Stimulated activated CD8-positive, alpha-beta memory T cell treated with anti-CD3 and anti-CD28 coated beads, Interleukin-4, amount 100 ng/mL, for 4 hours (primary cell): ENCODE measurements at regions not wholly inside any gene's neighbourhood (a gene's known extent, or its start where the extent isn't known, plus 50 kb on each side); places are given as distances from the start of the nearest gene placed in this dataset.

ENCODE experiments used
- DNase-seq, 2 donors: peaks; one replicate each; pipeline ENCODE4 v3.0.0-alpha.2; 2020; ENCODE audit warnings: low read depth in 2 of 2, low spot score in 1 of 2

DNA sequence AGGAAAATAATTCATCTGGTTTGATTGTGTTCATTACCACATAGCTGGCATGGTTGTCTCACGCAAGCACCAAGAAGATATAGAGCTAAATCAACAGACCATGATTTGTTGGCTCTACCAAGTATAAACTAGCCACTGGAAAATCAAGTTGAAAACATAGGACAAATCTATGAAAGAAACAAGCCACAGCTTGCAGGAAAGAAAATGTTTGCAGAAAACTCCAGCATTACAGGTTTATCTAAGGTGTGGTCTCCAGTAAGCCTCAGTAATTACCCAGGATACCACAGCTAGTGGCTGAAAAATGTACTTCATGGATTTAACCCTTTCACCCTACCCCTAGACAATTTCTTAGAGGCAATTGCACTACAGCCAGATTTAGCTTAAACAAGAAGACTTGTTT is 340.6 kb downstream of the SOX2 start:
- DNase-seq, result no peak

DNA sequence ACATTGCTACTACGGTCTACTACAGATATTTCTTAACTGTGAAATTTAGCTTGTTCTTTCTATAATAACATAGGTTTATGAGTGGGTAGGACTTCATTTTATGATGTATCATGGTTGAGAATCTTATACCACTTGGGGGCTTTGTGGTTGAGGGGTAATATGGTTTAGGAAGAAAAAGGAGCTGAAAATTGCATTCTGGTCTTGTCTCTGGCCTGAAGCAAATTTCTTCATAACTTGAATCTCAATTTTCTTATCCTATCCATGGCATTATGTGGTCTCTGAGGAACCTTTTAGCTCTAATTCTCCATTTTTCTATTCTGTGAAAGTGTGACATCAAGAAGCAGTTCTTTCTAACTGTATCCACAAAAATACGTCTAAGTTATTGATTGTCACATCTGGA is 341.0 kb downstream of the SOX2 start:
- no peak for DNase-seq

DNA sequence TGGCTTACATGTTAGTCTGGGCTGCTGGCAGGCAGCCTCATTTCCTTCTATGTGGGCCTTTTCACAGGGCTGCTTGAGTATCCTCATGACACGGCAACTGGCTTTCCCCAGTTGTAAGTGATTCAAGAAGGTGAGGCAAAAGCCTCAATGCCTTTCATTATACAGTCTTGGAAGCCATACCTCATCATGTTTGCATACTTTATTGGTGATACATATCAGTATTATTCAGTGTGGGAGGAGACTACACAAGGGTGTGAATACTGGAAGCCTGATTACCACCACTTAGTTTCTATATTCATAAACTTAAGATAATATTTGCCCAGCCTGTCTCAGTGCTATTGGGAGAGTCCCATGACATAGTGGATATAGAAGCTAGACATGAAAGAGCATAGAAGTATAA is 346.8 kb downstream of the SOX2 start:
- DNase-seq, result no peak

DNA sequence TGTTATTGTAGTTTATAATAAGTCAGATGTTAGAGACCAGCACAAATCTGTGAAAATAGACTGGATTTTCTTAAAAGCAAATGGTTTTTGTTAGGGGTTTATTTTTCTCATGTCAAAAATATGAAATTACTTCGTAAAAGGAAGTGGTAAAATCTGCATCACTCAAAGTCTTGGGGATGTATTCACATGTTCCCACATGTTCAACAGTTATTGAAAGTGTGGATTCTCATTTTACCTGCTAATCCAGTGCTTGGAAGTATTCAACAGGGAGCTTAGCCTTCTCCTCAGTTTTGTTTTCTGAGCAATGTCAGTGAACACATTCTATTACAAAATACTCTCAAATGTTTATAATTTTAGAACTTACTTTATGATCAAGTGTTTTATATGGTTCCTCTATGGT is 352.0 kb downstream of the SOX2 start:
- DNase-seq, result no peak

DNA sequence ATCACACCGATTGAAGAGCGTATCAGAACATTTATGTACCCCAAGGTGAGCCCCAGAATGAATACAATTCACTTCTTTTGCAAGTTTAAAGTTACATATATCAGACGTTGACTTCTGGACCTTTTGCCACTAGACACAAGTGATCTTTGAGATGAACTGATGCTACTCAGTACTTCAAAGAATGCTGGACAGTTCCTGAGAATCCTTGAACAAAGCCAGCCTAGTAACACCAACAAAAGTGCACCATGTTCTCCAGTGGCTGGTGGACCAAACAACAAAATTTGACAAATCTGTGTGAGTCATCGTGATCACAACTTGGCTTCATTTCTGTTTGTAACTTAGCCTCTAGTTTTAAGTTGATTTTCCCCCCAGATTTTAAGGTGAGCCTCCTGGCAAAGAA is 355.7 kb downstream of the SOX2 start:
- DNase-seq, result no peak

DNA sequence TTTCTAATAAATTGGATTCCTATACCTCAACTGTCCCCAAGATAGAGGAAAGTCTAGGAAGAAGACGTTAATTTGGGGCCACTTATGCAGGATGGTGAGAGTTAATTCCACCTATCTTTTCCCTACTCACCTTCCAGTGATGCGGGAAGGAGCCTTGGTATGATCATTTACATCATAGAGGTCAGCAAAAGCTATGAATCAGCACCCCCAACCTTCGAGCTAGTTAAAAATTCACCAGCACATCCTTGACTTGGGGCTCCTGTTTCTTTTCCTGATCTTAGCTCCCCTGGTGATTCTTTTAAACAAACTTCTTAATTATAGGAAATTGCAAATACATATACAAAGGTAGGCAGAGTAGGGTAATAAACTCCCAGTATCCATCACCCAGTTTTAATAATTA is 366.6 kb downstream of the SOX2 start:
- no peak for DNase-seq

DNA sequence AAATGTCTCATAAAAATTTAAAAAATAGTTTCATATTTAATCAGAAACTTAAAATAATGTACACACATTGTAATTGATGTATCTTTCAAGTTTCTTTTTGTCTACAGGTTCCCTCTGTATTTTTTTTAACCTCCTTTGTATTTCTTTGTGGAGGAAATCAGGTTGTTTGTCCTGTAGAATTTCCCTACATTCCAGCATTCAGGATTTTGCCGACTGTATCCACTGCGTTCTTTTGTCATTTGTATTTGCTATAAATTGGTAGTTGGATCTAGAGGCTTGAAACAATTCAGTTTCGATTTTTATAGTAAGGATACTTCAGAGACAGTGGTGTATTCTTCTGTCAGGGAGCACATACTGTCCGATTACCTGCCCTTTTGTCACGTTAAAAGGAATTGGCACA is 367.2 kb downstream of the SOX2 start:
- DNase-seq, result no peak

DNA sequence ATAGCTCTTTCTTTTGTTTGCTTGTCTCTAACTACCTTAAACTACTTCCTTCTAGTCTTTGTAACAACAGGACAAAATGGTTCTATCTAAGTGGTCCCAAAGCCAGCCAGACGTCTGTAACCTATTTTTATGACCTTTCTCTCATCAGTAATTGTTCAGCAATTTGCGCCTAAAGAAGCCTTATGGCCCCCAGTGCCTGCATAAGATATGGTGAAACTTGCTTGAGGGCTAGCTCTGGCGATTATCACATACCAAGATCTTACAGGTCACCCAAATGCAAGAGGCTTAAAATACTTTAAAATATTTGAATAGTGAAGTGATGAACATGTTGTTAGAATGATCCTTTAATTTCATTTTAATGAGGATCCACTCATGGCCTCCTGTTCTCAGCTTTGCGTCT is 369.4 kb downstream of the SOX2 start:
- no peak for DNase-seq

DNA sequence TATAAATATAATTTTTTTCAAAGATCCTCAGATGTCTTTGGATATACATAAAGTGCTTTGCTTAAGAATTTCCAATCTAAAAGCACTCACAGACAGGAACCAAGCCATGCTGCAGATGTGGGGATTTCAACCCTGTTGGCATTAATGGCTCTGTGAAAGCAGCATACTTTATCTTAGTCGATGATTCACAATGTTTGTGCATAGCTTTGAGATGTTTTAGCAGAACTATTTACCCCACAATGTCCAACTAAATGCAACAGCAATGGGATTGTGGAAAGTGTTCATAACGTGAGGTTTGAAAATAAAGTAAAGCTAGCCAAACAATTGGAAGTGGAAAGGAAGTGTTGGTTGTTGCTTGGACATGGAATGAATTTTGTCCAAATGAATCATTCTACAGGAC is 371.4 kb downstream of the SOX2 start:
- DNase-seq, result no peak

DNA sequence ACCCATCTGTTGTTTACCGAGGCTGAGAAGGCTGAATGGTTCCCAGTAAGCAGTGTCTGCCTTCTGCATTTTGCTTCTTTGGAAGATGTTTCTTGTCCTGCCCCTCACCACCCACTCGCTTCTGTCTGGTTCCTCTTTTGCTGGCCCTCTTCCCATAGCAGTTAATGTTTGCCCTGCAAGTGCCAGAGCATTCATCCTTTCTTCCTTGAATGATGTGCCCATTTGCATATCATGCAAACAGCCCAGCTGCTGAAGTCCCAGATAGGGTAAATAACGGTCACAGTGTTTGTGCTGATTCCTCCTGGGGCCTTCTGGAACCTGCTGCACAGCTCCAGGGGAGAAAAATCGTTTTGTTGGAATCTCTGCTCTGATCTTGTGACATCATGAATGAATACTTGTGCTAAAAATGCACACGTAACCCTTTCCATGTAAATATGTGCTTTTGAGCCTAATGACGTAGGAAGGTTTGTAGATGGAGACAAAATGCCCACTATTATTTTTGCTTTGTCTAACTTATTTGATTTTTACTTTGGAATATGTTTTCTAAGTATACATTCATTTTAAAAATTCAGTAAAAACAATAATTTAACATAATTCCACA is 381.0 kb downstream of the SOX2 start:
- no peak for DNase-seq

DNA sequence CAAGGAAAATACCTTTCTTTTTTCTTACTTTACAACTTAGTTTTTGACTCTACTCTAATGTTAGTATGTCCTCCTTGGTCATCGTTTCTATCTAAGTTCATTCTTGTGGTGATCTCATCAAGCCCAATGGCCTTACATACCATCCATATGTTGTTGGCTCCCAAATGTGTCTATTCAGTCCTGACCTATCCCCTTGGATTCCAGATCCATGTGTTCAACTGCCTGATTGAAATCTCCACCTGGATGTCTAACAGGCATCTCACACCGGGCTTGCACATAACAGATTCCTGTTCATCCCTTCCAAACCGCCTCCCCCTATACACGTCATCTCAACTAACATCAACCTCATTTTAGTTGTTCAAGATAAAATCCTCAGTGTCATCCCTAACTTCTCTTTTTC is 382.6 kb downstream of the SOX2 start:
- DNase-seq, result no peak

DNA sequence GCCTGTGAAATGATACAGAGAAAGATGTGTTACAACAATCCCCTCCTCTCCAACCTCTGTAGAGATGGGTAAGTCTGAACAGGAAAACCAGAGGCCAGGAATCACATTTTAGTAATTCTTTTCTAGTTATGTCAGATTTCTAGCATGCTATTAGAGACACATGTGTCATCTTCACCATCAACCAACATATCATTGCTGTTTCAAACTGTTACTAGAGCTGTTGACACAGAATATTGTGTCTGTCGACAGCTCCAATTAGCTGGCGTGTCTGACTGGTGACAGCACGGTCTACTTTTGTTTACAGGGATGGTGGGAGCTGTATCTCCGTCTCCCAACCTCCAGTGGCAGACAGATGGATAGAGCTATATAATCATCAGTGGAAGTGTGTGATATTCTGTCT is 393.2 kb downstream of the SOX2 start:
- no peak for DNase-seq

DNA sequence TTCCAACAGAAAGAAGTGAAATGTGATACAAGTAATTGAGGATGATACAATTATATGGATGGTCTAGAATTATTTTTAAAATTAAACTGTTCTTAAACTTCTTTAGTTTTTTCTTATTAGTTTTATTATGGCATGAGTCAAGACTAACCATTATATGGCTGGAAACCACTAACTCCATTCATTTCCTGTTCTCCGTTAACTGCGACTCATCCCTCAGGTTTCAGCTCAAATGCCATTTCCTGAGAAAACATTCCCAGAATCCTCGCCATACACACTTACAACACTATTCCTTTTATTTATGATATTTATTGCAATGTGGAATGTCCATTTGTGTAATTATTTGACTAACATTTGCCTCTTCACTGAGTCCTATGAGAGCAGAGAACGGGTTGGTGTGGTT is 394.1 kb downstream of the SOX2 start:
- DNase-seq, result no peak

DNA sequence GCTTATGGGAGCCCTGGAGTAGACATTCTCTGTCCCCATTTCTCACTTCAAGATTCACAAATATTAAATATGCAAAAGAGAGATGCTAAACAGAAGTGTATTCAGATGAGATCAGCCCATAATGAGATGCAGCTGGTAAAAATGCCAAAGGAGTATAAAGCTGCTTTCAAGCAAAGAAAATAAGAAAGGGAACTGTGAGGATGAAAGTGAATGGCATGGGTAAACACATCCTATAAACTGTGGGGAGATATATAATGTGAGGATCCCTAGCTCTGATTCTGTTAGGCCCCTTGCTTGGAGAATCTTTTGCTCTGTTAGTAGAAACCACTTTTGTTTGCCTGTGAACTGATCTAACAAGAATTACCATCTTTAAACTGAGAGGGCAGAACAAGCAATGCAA is 396.6 kb downstream of the SOX2 start:
- DNase-seq, result no peak

DNA sequence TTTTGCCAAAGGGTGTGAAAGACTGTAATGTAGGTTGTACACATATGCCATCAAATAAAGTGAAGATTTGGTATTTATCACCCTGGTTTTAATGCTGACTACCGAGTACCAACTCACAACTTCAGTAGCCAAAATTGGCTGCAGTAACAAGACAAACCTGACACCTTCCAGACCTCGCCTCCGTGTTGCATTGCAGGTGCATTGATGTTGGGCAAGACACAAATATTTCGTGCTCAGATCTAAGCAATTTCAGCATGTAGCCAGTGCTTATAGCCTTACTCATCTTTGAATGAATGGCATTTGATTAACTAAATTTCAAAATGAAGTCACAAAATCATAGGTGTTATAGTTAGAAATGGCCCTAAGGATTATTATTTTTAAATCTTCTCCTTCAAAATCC is 400.2 kb downstream of the SOX2 start:
- DNase-seq, result no peak

DNA sequence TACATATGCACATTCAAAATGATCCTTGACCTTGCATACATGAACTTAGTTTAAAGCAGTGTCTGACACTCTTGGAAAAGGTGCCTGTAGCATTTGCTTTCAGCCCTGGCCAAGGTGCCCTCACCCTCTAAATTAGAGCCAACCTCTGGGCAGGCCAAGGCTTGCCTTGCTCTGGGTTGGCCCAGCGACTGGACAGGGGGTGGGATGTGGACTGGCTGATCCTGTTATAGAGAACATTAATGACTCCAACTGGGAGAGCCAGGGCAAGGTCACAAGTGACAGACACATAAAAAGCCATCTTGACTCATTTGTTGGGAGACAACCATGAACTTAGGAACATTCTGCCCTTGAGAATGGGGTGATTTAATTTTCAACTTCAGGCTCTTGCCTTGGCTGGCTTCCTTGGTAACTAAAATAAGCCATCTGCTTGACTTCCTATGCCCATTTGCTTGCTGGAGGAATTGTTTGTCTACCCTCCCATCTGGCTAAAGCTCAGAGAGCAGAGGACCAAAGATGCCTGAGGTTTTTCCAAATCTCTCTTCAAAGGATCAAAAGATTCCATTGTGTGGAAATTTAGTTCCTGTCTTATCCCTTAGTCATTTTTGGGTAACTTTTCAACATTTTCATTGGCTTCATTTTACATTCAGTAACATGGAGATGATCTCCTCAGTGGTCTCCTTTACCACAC is 403.7 kb downstream of the SOX2 start:
- DNase-seq, result no peak

DNA sequence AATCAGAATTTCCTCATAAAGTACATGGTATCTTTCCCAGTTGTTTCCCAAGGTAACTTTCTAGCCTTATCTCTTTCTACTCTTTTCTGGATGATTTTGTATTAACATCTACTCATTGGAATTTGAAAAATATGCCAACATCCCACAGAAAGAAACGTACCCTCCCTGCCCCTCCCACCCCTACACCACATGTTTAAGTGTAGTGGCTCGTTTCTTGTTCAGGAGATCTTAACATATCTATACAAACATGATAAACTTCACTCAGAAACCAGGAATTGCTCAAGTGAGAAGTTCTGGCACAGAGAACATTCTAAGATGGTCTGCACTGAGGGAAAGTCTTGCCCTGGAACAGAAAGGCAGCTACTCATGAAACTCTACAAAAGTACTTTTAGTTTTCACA is 404.7 kb downstream of the SOX2 start:
- DNase-seq, result no peak

DNA sequence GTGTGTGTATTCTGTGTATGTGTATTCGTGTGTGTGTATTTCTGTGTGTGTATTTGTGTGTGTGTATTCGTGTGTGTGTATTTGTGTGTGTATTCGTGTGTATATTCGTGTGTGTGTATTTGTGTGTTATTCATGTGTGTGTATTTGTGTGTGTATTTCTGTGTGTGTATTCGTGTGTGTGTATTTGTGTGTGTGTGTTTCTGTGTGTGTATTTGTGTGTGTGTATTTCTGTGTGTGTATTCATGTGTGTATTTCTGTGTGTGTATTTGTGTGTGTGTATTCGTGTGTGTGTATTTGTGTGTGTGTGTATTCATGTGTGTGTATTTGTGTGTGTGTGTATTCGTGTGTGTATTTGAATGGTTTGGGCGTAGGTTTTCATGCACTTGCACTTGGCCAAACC is 405.4 kb downstream of the SOX2 start:
- no peak for DNase-seq

DNA sequence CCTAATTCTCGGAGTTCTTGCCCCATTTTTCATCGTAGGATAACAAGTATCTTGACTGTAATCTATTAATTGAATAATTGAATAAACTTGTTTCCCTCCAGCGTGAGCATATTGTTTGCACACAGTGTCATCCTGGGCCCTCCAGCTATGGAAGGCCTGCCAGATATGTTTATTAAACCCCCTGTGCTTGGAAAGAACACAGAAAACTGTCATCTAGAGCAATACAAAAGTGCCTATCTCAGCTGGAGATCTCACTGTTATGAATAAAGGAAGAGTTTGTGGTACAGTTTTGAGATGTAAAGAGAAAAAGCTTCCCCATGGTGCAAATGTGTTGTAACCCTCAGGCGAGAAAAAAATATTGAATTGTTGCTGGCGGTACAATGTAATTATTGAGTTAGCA is 405.9 kb downstream of the SOX2 start:
- DNase-seq, result no peak

DNA sequence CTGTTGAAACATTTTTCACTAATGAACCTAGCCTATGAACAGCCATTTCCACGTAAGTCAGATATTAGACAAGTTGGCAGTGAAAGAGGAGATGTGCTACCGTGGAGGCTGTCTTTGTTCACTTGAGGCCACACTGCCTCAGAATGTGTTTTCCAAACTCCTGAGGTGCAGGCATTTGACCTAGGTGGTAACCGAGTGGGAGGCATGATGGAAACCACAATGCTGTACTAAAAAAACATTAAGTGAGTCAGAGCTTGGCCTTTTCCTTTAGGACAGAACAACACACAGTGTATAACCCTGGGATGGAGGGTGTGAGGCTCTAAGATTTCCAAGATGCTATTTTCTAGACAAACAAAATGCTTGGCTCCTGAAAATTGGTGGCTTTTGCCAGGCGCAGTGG is 406.3 kb downstream of the SOX2 start:
- DNase-seq, result no peak

DNA sequence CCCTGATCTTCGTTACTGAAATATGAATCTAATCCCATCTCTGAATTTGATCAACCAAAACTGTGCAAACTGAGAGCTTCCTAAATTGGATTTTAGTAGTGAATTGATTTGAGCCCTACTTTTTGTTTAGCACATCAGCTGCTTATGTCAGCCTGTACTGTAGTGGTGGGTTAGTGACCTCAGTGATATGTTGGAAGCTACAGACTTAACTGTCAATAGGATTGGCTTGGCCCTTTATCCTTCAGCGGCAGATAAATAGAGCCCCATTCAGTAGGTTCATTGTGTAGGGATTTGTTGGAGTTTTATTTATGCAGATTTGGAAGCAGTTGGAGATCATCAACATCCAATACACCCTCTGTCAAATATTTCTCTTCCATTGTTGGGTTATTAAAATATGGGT is 409.7 kb downstream of the SOX2 start:
- no peak for DNase-seq

DNA sequence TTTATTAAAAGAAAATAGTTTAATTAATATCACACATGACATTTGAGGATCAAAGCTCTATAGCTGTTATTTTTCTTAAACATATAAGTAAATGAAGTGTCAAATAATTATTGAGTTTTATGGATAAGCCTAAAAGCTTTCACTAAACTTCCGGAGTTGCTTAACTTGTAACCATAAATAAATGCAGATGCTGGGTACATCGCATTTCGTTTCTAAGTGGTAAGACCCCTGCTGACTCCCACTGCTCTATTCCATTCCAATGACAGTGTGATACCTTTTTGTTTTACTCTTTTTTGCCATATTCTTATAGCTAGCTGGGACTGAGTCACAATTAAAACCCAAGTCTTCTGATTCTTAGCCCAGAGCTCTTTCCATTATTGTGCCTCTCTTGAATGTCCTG is 411.1 kb downstream of the SOX2 start:
- DNase-seq, result no peak

DNA sequence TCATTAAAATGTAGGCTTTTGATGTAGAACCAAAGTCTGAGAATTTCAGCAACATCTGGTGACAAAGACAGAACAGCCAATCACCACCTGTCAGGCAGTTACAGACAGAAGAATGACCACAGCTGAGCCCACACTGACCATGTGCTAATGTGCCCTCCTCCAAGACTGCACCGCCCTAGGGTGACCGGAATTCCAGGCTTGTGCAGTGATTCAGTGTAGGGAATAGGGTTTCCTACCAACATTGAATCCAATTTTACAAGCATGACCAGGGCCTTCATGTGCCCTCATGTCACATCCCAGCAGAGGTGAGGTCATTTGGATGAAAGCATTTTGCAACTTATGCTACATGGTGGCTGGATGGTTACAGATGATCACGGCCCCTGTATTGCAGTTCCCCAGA is 412.5 kb downstream of the SOX2 start:
- DNase-seq, result no peak

DNA sequence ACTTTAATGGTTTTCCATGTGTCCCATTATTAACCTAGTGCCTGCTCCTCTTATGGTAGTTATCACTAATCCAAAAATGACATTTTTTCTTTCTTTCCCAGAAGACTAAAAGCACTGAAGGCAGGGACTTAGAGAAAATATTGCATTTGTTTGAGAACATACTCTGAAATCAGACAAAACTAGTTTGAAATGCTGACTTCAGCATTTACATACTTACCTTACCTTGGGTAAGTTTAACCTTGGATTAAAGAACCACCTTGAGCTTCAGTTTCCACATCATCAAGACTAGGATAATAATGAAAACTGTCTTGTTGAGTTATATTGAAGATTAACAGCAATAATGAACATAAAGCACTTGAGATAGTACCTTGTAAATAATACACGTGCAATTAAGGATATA is 413.0 kb downstream of the SOX2 start:
- DNase-seq, result no peak
